ENCODE measurements at regions not wholly inside any gene's neighbourhood (a gene's known extent, or its start where the extent isn't known, plus 50 kb on each side); places are given as distances from the start of the nearest gene placed in this dataset.

GRCh38 chr13:62799931-62800436, 1384.3 kb upstream of the PCDH20 start:
- TF ChIP-seq POLR2AphosphoS5 (IDR thresholded peaks at IDR 0.05; ENCODE audit: low read depth, low read length) (no peak), THYN1 (CRISPR knock-in tag; IDR thresholded peaks at IDR 0.05; ENCODE audit: borderline replicate concordance, low read depth) (no peak), ZNF253 (CRISPR knock-in tag; IDR thresholded peaks at IDR 0.05; ENCODE audit: borderline replicate concordance) (no peak), CTCF (CRISPR knock-in tag; IDR thresholded peaks at IDR 0.05) (no peak), RFX5 (IDR thresholded peaks at IDR 0.05; ENCODE audit: low read depth, low read length) (no peak), NR0B2 (CRISPR knock-in tag; IDR thresholded peaks at IDR 0.05) (no peak), PBX3 (CRISPR knock-in tag; IDR thresholded peaks at IDR 0.05; ENCODE audit: borderline replicate concordance) (no peak), FOXM1 (CRISPR knock-in tag; IDR thresholded peaks at IDR 0.05) (no peak), ZUFSP (CRISPR knock-in tag; IDR thresholded peaks at IDR 0.05; ENCODE audit: borderline replicate concordance) (no peak), TCF12 (IDR thresholded peaks at IDR 0.05) (no peak), TCF12 (CRISPR knock-in tag; IDR thresholded peaks at IDR 0.05) (no peak), USF2 (IDR thresholded peaks at IDR 0.05; ENCODE audit: low read depth, low read length) (no peak), USF2 (CRISPR knock-in tag; IDR thresholded peaks at IDR 0.05; ENCODE audit: borderline replicate concordance) (no peak), IKZF1 (IDR thresholded peaks at IDR 0.05) (no peak), NCOA2 (CRISPR knock-in tag; IDR thresholded peaks at IDR 0.05) (no peak), RBM22 (optimal IDR thresholded peaks at IDR 0.05; ENCODE audit: low read length) (no peak)
